COLO668 (cell line): ENCODE measurements at regions not wholly inside any gene's neighbourhood (a gene's known extent, or its start where the extent isn't known, plus 50 kb on each side); places are given as distances from the start of the nearest gene placed in this dataset.

ENCODE experiments used
- DNase-seq: peaks from one replicate; lab custom pipeline; 2025; ENCODE audit not compliant: unreplicated experiment; lab: John Stamatoyannopoulos, UW

DNA sequence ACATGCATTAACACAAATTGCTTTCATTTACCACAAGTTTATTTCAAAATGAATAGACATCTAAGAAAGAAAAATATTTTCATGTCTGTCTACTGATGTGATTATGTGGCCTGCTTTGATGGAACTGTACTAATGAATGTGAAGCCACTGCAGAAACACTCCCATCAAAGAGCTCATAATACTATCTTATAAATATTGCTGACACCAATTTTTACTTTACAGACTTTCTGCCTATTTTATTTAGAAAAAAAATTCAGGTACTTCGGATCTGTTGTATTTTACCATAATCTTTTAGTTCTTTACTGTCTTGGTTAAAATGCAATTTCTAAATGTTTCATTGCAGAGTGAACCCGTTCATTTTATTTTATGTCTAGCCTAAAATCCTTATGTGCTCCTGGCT is 281.9 kb downstream of the ICE1 start:
- no peak for DNase-seq

DNA sequence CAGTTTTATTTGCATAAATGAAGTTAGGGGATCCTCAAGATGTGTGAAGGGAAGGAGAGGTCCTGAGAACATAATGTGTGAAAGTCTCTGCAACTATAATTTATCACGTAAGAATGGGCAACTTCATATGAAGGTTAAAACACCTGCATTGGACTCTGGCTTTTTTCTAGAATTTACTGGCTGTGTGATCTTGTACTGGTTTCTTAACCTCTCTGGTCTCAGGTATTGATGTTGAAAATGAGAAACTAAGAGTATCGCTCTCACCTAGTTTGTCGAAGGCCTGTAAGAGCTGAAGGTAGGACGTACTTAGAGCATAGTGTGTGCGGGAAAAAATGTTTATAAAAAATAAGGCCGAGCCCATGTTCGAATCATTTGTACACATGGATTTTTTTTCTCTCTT is 280.5 kb downstream of the ICE1 start:
- DNase-seq: no peak

DNA sequence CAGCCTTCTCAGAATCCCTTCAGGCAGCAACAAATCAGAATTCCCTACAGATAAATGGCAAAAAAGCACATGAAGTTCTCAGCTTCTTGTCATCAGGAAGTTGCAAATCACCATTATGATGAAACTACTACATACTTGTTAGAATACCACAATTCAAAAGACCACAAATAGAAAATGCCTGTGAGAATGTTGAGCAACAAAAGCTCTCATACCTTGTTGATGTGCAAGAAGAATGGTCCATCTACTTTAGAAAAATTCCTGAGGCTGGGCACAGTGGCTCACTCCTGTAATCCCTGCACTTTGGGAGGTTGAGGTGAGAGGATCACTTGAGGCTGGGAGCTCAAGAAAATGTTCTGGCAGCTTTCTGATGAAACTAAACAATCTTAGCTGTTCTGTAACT is 278.1 kb downstream of the ICE1 start:
- no peak for DNase-seq

DNA sequence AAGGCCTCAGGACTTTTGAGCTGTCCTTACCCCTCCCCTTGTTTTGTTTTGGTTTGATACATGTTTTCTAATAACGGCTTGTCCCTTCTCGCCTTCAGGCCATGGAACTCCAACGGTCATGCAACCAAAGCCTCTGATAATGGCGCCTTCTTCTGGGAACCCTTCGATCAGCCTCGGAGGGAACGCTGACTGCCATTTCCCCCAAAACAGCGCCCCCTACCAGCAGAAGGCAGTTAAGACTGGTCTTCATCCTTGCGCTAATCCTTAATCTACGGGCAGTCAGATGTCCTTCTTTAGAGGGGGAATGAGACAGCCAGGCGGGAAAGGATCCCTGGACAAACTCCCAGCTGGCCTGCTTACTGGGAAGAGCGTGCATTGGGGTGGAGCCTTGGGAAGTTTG is 276.6 kb downstream of the ICE1 start:
- no peak for DNase-seq

DNA sequence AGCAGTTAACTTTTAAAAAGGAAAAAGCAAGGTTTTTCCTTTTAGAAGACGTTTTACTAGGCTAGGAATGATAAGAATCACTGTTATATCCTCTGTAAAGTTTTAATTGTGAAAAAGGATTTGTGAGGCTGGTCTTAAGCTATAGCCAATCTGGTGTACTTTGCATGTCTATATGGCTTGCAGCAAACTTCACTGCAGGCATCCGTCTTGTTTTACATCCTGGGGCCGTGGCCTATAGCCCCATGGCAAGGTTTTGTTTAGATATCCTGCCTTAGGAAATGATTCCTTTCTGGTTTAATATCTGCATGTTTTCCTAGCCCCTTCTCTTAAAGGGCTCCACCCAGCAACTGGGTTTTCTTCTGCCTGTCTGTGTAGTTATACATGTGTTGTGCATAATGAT is 272.8 kb downstream of the ICE1 start:
- no peak for DNase-seq

DNA sequence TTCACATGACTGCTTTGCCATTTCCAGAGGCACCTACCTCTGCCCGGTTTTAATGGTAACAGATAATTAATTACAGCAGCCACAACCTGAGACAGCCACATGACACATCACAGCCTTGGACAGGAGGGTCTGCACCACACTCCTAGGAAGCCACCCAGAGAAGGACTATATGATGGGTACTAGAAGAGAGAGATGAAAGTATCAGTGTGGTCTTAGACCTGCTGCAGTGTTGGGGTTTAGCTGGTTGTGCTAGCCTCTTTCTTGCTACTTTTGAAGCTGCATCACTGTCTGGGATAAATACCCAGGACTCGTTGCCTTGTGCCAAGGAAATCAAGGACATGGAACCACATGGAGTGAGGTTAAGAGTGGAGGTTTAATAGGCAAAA is 266.4 kb downstream of the ICE1 start:
- no peak for DNase-seq

DNA sequence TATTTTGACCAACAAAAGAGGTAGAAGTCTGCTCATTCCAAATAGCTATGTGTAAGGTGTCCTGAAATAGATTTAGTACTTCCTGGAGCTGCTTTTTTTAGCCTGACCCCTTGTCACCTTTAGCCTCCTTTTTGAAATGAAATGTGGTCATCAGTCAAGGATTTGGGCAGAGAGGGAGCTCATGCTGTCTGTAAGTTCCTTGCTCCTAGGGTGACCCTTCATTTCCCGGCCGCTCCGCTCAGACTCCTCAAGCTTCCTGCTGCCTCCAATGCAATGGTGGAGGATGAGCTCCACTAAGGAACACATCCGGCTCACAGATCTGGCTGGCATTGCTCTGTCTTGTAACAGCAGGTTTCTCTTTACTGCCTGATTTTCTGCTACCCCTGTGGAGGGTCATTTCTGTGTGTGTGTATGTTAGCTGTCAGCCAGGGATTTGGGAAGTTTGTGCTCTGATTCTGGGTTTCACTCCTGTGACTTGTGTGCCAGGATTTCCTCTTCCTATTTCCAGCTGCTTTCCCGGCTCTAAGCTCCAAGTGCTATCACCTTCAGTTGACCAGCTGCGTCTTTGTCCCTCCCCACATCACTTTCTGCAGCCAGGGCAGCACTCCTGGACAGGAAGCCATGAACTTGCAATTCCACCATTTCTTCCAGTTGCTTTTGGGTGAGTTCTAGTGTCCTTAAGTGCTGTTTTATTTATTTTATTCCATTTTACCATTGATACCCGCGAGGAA is 265.9 kb downstream of the ICE1 start:
- no peak for DNase-seq

DNA sequence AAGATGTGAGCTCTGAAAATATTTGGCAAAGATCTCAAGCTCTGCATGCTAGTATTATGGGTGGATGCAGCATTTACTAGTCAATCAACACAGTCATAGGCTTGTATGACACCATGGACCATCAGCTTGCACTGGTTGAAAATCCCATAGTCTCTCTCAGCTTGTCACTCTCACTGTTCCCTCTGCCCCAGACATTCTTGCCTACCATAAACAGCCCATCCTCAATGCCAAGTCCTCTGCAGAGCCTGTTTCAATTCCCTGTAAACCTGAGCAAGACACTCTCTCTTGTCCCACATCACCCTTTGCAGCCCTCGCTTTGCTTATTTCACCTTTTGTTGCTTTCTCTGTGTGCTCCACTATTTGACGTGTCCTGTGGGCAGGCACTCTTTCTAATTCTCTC is 264.6 kb downstream of the ICE1 start:
- DNase-seq: no peak

DNA sequence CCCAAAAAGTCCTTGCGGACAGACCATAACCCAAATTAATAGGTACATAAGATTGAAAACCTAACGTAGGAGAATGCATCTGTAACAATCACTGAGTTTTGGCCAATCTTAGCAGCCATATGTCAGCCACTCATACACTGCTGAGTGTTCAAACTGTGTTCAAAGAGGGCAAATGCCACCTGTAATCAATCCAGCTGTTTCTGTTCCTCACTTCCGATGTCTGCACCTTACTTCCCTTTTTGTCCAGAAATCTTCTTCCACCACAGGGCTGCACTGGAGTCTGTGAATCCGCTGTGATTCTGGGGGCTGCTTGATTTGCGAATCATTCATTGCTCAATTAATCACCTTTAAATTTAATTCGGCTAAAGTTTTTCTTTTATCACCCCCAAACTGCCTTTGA is 263.9 kb downstream of the ICE1 start:
- no peak for DNase-seq

DNA sequence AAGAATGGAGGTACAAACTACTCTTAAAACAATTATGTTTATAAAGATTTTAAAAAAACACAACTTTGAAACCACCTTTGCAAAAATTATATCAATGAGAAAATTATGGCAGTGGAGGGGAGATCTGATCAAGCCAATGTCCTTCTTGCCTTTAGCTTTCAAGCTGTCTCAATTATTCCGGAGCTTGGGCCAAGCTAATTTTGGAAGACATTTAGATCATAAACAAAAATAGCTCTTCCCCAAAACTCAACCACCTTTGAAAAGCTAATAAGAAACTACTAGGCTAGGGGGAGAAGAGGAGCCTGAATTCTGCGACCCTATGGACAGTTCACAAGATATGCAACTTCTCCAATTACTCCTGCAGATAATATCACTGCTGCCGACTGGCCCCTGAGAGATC is 263.3 kb downstream of the ICE1 start:
- DNase-seq: no peak

DNA sequence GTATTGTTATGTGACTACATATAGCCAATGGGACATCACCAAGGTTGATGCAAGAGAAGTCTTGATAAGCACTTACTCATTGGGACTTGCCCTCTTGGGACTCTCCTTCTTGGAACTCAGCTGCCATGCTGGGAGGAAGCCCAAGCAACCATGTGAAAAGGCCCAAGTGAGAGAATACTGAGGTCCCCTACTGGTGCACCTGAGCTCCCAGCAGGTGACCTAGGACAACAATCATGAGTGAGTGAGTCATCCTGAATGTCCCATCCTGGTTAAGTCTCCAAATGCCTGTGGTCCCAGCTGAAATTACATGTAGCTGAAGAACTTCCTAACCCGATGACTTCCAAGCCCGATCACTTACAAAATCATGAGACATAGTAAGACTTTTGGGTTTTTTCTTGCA is 260.7 kb downstream of the ICE1 start:
- no peak for DNase-seq

DNA sequence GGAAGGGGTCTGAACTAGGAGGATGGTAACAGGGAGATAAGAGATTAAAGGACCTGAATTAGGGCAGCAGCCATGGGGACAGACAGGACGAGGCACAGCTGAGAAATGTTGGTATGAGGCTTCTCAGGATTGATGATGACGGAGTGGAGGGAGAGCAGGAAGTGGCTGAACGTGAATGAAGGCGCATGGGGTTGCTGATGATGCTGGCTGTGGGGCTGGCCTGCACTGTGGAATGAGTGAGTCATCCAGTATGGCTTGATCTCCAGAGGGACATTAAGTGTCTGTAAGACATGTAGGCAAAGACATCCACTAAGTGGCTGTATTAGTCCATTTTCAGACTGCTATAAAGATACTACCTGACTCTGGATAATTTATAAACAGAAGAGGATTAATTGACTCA is 256.4 kb downstream of the ICE1 start:
- DNase-seq: no peak

DNA sequence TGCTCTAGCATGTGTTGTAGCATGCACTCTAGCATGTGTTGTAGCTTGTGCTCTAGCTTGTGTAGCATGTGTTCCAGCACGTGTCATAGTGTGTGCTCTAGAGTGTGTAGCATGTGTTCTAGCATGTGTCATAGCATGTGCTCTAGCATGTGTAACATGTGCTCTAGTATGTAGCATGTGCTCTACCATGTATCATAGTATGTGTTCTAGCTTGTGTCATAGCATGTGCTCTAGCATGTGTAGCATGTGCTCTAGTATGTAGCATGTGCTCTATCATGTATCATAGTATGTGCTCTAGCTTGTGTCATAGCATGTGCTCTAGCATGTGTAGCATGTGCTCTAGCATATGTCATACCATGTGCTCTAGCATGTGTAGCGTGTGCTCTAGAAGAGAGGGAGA is 255.3 kb downstream of the ICE1 start:
- no peak for DNase-seq

DNA sequence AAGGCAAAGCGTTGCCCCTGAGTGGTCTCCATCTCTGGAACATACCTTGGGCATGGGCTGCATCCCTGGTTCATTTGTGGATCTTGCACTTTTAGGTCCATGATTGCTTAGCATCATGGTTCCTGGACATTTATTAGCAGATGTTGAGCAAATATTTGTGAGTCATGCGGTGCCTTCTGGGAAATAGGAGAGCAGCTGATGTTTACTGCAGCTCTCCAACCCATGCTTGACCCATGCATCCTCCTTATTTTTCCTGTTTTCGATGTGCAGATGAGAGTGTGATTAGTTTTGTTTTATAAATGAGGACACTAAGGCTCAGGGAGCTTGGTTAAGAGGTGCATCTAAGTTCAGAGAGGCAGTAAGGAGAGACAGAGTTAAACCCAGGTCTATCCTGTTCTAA is 253.7 kb downstream of the ICE1 start:
- no peak for DNase-seq

DNA sequence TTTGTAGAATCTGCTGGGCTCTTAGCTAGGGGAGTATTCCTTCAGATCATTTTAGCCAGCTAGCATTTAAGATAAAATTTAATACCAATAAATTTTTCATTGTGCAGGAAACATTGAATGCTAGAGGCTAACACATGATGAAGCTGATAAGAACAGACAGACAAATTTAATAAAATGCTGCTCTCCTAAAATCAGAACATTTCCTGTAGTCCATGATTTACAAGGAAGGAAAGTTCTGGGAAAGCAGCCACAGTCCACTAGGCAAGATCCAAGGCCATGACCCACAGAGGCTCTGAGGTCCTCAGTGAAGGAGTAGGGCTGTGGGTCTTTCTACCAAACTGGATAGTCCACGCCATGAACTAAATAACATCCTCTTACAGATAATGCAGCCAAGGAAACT is 253.0 kb downstream of the ICE1 start:
- DNase-seq: no peak

DNA sequence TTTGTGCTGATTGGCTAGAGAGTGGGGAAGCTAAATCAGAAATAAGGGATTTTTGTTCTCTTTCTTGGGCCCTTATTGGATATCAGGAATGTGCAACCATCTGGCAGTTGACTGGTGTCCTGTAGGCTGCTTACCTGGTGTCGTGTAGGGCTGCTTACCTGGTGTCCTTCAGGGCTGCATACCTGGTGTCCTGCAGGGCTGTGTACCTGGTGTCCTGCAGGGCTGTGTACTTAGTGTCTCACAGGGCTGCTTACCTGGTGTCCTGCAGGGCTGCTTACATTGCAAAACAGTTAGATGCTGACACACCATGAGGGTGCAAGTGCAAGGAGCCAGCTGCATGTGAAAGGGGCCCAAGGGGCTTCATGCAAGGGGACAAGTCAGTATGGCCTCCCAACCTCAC is 249.3 kb downstream of the ICE1 start:
- no peak for DNase-seq

DNA sequence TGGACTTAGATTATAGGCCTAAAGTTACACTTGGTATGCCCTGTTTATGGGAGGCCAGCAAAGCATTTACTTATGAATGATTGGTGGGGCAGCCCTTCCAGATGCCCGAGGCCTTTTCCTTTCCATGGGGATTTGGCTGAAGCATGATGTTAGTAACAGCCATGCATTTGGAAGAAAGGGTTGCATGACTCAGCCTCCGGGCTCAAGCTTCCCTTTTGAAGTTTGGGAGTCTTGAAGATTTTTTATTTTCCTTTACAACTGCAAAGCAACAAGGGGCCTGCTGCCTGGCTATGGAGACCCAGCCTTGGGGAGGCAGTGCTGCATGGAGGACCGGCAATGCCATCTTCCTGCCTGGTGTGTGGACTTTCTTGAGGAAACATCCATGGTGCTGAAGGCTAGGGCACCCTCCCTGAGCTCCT is 244.7 kb downstream of the ICE1 start:
- no peak for DNase-seq

DNA sequence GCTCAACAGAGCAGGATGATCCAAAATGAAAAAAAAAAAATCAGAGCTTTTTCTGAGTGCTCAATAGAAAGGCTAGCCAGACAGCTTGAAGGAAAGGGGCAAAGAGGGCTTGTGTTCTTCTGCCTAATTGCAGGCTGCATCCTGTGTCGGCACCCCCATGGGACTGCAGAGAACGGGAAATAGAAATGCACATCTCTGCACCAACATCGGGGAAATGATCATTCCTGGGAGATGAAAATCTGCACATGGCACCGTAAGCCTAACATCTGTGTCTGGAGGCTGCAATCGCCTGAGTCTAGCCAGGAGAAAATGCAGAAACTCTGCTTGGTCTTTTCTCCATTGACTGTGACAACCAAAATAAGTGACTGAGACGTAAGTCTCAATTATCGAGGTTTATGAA is 243.9 kb downstream of the ICE1 start:
- DNase-seq: no peak

DNA sequence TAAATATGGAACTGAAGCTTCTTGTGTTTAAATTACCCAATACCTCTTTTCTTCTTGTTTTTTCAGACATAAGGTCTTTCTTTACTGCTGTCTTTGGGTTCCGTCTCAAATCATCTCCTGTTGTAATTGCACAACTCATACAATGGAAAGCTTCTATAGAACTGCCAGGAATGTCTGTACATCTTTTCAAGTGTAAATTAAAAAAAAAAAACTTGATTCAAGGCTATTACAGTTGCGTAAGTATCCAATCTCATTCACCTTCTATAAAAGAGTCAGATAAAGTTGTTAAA is 243.5 kb downstream of the ICE1 start:
- DNase-seq: no peak

DNA sequence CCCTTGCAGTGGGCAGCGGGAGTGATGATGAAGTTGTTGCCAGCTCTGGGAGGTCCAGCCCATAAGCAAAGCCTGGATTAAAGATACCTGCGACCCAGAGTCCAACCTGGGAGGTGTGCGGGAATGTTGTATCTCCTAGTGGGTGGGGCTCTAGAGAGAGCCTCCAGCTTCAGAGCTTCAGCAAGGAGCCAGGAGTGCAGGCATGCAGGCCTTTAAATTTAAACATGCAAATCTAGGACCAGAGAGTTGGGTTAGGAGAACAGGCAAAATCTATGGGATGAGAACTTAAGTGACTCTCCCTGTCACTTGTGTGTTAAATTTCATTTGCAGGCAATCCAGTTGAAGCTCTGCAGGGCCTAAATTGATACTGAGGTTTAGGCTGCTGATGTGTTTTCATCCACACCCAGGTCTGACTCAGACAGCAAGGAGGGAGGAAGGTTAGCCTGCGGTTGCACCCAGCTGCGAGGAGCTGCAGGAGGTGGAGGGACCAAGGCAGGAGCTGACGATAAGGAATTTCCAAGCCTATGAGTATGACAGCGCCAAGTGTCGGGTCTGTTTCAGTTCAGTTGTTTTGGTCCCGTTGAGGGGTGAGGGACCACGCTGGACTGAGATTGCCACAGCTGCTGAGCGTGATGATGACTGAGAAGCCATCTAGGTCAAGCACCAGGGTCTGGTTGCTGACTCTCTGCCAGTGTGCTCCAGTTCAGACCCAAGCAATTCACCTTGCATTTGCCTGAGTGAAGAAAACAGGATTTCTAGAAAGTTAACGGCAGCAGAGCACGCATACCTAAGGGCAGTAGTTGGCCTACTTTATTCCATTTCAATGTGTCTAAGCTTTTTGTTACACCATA is 243.0 kb downstream of the ICE1 start:
- DNase-seq: no peak

DNA sequence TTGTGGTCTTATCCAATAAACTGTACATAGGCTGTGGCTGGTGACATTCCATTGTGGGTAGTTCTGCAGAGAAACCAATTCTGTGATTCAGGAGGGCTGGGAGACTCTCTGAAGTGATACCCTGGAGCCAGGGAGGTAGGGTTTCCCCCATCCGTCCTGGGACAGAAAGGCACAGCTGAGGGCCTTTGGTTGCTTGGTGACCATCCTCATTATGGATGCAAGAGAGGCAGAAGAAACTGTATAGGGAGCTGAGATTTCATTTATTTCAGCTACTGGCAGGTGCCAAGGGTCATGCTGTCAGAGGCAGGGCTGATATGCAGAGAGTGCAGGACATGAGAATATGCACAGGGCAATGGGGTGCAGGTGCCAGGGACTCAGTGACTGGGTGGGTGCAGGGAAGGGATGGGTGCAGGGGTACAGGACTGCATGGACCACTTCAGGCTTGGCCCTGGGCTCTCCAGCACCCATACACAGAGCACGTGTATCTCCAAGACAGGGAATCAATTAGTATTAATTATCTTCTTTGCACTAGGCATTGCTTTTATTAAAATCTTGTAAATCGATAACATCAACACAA is 236.5 kb downstream of the ICE1 start:
- DNase-seq: no peak

DNA sequence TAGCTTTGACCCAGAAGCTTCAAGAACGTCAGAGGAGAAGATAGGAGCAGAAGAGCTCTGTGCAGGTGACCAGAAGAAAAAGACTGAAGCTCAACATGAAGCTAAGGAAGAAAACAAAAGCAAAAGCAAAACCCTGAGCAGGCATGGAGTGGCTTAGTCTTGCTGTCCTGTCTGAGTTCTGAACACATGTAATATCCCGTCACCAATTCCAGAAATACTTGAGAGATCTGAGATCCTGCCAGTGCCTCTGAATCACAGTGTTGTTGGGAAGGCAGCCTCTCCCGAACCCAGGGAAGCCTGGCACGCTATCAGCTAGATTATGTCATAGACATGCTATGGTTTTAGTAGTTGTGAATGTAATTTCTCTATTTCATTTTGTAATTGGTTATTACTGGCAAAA is 235.7 kb downstream of the ICE1 start:
- no peak for DNase-seq

DNA sequence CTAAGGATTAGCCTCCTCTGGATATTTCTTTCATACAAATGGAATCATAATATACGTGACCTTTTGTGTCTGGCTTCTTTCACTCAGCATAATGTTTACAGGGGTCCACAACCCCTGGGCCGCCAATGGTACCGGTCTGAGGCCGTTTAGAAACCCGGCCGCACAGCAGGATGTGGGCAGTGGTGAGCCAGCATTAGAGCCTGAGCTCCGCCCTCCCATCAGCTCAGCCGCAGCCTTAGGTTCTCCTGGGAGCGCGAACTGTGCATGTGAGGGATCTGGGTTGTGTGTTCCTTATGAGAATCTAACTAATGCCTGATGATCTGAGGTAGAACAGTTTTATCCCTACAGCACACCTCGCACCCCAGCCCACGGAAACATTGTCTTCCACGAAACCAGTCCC is 229.7 kb downstream of the ICE1 start:
- no peak for DNase-seq
